Fibroblast of skin of right biceps (primary cell): ENCODE measurements at regions not wholly inside any gene's neighbourhood (a gene's known extent, or its start where the extent isn't known, plus 50 kb on each side); places are given as distances from the start of the nearest gene placed in this dataset.
"Not testable (repeated sequence)": the region's sequence is repeated elsewhere in the genome, so short reads cannot be mapped to it uniquely, and the experiment has no call there.

Experiments used
- DNase-seq: peaks from one replicate; pipeline ENCODE4 v3.0.0-alpha.2; 2013

GRCh38 chr10:107950411-107951062 lies 786.0 kb upstream of the SORCS1 start:
- DNase-seq = not testable (repeated sequence)

GRCh38 chr10:107942826-107943225 lies 778.3 kb upstream of the SORCS1 start:
- no peak for DNase-seq

- DNase-seq = no peak
Measured at GRCh38 chr10:107933076-107933475, 768.6 kb upstream of the SORCS1 start.

- DNase-seq = no peak
Measured at GRCh38 chr10:107931808-107932207, 767.3 kb upstream of the SORCS1 start.

- DNase-seq = no peak
Measured at GRCh38 chr10:107930037-107930436, 765.5 kb upstream of the SORCS1 start.

GRCh38 chr10:107924458-107924857 lies 760.0 kb upstream of the SORCS1 start:
- DNase-seq = no peak

- no peak for DNase-seq
Measured at GRCh38 chr10:107919626-107920235, 755.2 kb upstream of the SORCS1 start.

- no peak for DNase-seq
Measured at GRCh38 chr10:107918171-107918570, 753.7 kb upstream of the SORCS1 start.

GRCh38 chr10:107915215-107915610 lies 750.7 kb upstream of the SORCS1 start:
- DNase-seq = peak; percentile 19

GRCh38 chr10:107914450-107915214 lies 750.1 kb upstream of the SORCS1 start:
- peak; percentile 24 for DNase-seq

GRCh38 chr10:107913317-107914294 lies 749.1 kb upstream of the SORCS1 start:
- DNase-seq = no peak

GRCh38 chr10:107901076-107901475 lies 736.6 kb upstream of the SORCS1 start:
- DNase-seq = no peak

- no peak for DNase-seq
Measured at GRCh38 chr10:107900131-107900530, 735.6 kb upstream of the SORCS1 start.

GRCh38 chr10:107899502-107900062 lies 735.1 kb upstream of the SORCS1 start:
- DNase-seq = no peak

GRCh38 chr10:107899075-107899474 lies 734.6 kb upstream of the SORCS1 start:
- DNase-seq = no peak

GRCh38 chr10:107898392-107898791 lies 733.9 kb upstream of the SORCS1 start:
- DNase-seq = no peak

GRCh38 chr10:107894516-107894915 lies 730.0 kb upstream of the SORCS1 start:
- DNase-seq = no peak

GRCh38 chr10:107889105-107889504 lies 724.6 kb upstream of the SORCS1 start:
- no peak for DNase-seq

- no peak for DNase-seq
Measured at GRCh38 chr10:107880185-107880584, 715.7 kb upstream of the SORCS1 start.

GRCh38 chr10:107873007-107873406 lies 708.5 kb upstream of the SORCS1 start:
- no peak for DNase-seq

- DNase-seq = no peak
Measured at GRCh38 chr10:107865691-107866090, 701.2 kb upstream of the SORCS1 start.

GRCh38 chr10:107859065-107859464 lies 694.6 kb upstream of the SORCS1 start:
- DNase-seq = no peak

- no peak for DNase-seq
Measured at GRCh38 chr10:107856047-107856315, 691.5 kb upstream of the SORCS1 start.
